Breast epithelium (tissue), 3 donors: ENCODE measurements at regions not wholly inside any gene's neighbourhood (a gene's known extent, or its start where the extent isn't known, plus 50 kb on each side); places are given as distances from the start of the nearest gene placed in this dataset.

ENCODE experiments used
- POLR2A ChIP-seq: fragments of 450-650 bp; IDR thresholded peaks from one replicate; pipeline ENCODE4 v1.6.1; 2016; ENCODE audit warnings: antibody characterized with exemption, mild to moderate bottlenecking, moderate library complexity
- POLR2AphosphoS5 ChIP-seq, 3 donors: sonication (generic); formaldehyde crosslinking; IDR thresholded peaks; one replicate each; pipeline ENCODE4 v1.6.1; 2017; ENCODE audit warnings: antibody characterized with exemption in 3 of 3
- TF ChIP-seq, protein P1 (sequence below), 3 donors: fragments of 450-650 bp; IDR thresholded peaks; one replicate each; pipeline ENCODE4 v1.5.1; 2016 to 2017; ENCODE audit warnings: antibody characterized with exemption in 3 of 3, mild to moderate bottlenecking in 3 of 3, moderate library complexity in 3 of 3

DNA sequence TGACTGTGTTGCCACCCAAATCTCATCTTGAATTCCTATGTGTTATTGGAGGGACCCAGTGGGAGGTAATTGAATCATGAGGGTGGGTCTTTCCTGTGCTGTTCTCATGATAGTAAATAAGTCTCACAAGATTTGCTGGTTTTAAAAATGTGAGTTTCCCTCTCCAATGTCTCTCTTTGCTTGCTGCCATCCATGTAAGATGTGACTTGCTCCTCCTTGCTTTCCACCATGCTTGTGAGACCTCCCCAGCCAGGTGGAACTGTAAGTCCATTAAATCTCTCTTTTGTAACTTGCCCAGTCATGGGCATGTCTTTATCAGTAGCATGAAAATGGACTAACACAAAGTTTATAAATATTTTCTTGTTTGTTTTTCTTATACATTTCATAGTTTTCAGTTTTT is 990.5 kb upstream of the CITED2 start:
- TF ChIP-seq POLR2AphosphoS5 (IDR thresholded peaks at IDR 0.05) (no peak), POLR2A (no peak)
- TF ChIP-seq, protein P1, sequence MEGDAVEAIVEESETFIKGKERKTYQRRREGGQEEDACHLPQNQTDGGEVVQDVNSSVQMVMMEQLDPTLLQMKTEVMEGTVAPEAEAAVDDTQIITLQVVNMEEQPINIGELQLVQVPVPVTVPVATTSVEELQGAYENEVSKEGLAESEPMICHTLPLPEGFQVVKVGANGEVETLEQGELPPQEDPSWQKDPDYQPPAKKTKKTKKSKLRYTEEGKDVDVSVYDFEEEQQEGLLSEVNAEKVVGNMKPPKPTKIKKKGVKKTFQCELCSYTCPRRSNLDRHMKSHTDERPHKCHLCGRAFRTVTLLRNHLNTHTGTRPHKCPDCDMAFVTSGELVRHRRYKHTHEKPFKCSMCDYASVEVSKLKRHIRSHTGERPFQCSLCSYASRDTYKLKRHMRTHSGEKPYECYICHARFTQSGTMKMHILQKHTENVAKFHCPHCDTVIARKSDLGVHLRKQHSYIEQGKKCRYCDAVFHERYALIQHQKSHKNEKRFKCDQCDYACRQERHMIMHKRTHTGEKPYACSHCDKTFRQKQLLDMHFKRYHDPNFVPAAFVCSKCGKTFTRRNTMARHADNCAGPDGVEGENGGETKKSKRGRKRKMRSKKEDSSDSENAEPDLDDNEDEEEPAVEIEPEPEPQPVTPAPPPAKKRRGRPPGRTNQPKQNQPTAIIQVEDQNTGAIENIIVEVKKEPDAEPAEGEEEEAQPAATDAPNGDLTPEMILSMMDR (IDR thresholded peaks at IDR 0.05), result no peak
